ENCODE measurements at regions not wholly inside any gene's neighbourhood (a gene's known extent, or its start where the extent isn't known, plus 50 kb on each side); places are given as distances from the start of the nearest gene placed in this dataset.
"Not testable (repeated sequence)": the region's sequence is repeated elsewhere in the genome, so short reads cannot be mapped to it uniquely, and the experiment has no call there.

DNA sequence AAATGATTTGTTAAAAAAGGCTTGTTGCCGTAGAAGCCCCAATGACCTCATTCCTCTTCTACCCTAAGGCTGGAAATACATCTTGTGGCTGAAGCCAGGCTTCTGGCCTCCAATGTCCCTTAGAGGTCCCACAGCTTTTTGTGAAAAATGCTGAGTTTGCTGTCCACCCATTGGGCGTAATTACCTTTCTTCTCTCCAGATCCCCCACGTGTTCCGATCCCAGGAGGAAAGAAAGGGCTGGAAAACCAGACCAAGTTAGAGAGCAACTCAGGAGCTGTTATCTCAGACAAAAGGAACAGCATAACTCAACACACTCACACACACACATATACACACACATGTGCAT lies 154.2 kb downstream of the MIAT start:
- no peak for DNase-seq

DNA sequence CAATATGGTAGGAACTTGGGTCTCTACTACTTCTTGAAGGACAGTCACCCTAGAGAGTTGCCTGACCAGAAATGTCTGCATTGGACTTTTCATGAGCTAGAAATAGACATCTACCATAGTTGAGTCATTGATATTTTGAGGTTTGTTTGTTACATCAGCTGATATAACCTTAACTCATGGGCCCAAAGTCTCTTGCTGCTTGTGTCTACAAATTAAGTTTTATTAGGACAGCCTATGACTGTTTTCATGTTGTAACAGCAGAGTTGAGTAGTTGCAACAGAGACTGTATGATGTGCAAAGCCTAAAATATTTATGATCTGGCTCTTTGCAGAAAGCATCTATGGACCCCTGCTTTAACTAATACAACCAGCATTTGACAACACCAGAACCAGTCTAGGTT lies 155.3 kb downstream of the MIAT start:
- no peak for DNase-seq

DNA sequence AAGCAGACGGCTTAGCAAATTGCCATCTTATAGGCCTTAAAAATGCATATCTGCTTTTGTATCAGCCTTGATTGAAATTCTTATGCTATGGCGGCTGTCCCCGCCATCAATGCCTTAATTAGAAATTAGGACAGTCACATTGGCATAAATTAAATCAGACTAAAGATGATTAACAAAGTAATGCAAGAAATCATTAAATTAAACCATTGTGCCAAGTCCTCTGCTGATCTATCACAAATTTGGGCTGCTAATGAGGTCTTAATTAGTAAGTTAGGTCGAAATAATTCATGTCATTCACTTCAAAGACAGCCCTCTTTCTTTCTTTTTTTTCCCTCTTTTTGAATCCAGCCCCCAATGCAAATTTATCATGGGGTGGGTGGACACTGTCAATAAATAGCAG lies 159.3 kb downstream of the MIAT start:
- DNase-seq, result no peak

DNA sequence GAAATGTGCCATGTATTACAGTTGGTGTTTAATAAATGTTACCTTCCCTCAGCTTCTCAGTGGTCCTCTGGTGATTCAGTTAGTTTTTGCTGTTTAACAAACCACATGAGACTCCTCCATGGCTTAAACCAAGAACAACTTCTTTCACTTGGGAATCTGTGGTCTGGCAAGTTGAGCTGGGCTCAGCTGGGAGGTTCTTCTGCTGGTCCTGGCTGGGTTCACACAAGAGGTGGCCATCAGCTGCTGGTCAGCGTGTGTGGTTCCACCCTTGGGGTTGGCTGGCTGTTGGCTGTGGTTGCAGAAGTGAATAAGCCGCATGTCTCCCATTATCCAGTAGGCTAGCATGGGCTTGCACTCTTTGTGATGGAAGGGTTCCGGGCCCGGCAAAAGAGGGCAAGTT lies 160.5 kb downstream of the MIAT start:
- DNase-seq, result no peak

DNA sequence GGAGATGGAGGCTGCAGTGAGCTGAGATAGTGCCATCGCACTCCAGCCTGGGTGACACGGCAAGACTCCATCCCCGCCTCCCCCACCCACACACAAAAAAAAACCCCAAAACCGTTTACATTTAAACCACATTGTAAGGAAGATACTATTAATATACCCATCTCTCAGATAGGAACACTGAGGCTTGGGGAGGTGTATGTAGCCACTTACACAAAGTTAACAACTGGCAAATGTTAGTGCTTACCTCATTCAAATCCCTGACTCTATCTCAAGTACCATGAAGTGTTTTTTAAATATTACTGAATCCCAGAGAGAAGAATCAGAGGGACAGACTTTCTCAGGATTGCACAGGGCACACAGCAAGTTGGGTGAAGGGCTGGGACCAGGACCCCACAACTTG lies 164.5 kb downstream of the MIAT start:
- DNase-seq, result no peak

DNA sequence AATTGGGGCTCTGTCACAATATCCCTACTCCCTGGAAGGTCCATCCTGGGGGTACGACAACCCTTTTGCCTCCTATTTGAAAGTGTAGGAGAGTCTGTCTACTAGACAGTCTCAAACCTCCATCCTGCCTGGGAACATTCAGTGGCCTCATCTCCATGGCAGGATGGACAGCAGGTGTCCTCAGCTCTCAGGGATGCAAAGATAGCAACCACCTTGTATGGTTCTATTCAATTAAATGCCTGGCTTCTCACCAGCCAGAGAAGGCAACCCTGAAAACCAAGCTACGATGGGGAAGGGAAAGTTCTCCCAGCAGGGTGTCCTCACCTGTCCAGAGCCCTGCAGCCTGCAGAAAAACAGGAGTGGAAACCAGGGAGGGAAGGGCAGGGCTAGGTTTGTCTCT lies 164.9 kb downstream of the MIAT start:
- DNase-seq, result no peak

DNA sequence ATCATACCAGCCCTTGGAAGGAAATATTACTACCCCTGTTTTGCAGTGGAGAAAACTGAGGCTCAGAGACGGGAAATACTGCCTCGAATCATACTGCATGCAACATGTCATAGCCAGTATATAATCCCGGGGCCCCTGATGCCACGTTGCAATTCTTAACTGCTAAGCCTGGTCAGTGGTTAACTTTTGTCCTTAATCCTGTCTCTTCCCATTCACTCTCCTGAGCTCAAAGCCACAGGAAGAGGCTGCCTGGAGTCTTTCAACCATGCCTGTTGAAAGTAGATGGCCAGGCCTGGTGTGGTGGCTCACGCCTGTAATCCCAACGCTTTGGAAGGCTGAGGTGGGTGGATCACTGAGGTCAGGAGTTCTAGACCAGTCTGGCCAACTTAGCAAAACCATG lies 166.6 kb downstream of the MIAT start:
- no peak for DNase-seq

DNA sequence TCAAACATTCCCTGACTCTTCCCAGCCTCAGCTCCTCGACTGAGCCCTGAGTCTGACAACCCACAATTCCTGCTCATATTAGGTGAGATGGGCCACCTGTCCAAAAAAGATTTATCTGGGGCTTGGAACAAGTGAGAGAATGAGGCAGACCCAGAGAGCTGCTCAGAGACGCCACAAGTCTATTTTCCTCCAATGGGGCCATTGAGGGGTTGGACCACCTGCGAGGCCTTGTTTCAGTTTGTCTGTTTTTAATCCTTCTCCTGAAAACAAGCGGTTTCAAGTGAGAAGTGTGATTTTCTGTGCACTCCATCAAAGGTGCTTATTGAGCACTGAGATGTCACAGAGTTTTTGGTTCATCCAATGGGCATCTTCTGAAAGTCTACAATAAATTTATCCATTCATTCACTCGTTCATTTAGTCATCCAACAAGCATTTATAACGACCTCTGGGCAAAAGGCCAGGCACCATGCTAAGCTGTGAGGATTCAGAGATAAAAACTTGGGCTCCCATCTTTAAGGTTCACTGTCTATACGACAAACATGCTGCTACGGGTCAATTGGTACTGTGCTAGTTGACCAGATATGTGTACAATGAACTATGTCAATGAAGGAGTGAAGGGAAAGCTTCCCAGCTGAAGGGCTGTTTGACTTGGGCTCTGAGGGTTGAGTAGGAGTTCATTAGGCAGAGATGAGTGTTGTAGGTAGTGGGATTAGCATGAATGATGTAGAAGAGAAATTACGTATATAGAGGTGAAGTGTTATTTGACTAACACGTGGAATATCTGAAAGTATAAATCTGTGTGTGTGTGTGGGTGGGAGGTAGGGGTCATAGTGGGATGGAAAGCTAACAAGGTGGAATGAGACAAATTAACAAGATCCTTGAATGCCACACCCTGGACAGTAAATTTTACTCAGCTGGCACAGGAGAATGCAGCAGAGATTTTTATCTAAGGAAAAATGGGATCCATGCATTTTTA lies 168.9 kb downstream of the MIAT start:
- DNase-seq, result no peak

DNA sequence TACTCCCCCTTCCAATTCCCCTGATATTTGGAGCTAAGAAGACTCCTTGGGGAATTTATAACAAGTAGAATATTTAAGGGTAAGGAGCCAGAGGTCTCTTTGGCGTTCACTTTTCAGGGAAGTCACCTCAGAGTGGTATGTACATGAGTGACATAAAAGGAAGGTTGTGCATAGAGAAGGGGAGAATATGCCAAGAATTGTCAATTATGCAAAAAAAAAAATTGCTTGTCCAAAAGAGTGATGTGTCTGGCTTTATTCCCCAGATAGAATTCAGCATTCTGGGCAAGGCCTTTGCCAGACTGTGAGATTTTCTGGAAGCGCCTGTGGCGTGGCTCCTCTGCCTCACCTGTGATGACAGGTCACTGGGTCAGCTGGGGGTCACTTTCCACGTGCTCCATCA lies 170.2 kb downstream of the MIAT start:
- no peak for DNase-seq

DNA sequence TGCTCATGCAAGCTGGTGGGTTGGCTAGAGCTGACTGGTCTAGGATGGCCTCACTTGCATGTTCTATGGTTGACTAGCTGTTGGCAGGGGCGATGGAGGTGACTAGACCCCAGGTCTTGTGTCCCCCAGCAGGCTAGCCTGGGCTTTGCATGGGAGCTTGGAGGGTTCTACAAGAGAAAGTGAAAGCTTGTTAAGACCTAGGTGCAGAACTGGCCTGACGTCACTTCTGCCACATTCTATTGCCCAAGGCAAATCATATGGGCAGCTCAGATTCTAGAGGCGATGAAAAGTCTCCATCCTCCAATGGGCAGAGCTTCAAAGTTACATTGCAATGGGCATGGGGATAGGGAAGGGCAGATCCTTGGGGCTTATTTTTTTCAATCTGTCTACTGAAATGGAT lies 170.9 kb downstream of the MIAT start:
- DNase-seq, result no peak

DNA sequence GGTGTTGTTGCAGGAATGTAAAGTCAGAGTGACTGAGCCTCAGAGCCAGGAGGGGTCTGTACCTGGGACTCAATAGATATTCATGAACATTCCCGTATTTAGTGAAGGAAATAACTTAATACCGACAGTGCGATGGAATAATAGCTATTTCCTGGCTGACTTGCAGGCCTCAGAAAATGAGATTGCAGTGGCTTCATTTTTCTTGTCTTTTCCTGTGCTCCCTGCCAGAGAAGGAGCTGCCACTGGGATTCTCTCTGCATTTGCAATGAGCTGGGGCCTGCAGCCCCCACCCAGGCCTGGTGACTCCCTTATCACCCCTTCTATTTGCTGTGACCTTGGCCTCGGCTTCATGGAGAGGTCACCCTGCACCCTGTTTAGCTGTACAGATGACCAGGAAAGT lies 173.4 kb downstream of the MIAT start:
- no peak for DNase-seq

DNA sequence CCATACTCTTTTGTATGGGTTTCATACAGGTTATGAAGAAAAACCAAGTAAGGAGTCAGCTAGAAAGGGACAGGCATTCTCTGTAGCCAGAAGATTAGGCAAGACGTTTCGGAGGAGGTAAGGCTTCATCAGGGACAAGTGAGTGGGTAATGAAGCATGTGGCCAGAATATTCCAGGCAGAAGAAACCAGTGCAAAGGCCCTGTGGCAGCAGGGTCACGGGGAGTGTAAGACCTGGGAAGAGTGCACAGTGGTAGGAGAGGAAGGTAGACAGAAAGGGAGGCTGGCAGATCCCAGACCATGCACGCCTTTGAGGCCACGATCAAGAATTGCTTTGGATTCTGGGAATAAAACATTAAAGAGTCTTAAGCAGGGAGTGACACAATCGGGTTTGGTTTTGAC lies 177.6 kb downstream of the MIAT start:
- no peak for DNase-seq

DNA sequence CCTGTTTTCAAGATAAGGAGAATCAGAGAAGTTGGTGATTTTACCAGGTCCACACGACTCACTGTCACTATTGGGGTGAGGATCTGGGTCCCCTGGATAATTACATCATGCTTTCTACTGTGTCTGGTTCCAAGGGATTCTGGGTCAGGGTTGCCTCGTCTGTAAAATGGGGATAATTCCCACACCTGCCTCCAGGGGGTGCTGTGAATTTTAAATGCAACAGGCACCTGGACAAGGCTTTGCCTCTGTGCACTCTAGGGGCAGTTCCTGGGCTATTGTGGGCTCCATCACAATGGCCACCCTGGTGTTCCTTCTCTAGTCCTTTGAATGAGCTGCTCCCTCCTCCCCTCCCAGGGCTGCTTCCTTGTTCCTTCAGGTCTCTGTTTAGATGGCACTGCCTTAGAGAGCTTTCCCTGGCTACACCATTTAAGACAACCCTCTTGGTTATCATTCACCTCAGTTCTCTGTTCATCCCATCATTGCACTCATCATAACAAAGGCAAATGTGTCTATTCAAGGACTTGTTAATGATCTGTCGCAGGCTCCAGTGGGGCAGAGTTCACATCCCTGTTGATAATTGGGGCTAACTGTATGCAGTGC lies 178.6 kb downstream of the MIAT start:
- peak; percentile 70 for DNase-seq

DNA sequence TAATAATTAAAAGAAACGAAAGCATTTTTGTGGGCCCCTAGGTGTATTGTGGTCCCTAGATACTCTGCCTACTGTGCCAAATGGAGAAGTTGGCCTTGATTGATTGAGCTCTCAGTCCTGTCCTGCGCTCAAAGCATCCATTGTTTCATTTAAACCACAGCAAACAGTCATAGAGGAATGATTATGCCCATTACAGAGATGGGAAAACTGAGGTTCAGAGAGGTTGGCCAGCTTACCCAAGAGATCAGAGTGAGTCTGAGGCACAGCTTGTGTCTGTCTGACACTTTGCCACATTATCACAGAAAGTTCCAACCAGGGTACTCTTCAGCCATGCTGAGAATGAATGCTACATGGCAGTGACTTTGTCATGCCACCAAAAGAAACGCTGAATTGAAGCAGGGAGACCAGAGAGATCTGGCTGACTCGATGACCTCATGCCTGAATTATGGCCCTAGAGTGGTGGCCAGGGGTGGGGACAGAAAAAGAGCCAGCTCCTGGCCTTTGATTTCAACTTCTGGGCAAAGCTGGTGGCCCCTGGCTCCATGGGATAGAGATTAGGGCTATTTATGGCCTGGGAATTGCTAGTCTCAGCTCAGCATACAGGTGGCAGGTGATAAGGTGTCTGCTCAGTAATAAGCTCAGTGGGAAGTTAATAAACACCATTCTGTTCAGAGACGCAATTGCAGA lies 180.5 kb downstream of the MIAT start:
- DNase-seq, result no peak

DNA sequence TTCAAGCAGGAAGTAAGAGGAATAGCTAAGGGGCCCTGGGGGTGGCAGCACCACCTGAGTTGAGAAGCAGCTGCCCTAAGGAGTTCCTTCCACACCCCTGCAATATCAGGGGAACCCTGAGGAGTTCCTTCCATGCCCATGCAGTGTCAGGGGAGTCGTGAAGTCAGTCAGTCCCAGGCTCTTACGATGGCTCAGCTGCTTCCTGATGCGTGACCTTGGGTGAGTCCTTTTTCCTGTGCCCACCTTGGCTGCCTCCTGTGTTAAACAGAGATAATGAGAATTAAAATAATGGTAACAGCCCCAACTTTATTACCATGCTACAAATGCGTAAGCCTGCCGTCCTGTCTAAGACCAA lies 181.1 kb downstream of the MIAT start:
- no peak for DNase-seq

DNA sequence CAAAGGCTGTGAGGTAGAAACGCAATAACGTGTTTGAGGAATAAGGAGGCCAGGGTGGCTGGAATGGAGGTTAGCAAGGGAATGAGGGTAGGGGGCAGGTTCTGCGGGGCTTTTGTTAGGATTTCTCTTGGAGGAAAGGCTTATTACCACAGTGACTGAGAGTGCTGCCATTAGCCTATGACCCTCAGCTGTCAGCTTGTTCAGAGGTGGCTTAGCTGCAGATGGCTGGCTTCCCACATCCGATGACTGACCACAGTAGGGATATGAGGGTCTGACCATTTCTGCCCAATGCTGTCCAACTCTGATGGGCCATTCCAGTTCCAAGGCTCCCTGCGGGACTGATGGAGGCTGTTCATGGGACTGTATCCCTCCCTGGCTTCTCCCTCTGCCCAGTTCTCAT lies 181.8 kb downstream of the MIAT start:
- no peak for DNase-seq

DNA sequence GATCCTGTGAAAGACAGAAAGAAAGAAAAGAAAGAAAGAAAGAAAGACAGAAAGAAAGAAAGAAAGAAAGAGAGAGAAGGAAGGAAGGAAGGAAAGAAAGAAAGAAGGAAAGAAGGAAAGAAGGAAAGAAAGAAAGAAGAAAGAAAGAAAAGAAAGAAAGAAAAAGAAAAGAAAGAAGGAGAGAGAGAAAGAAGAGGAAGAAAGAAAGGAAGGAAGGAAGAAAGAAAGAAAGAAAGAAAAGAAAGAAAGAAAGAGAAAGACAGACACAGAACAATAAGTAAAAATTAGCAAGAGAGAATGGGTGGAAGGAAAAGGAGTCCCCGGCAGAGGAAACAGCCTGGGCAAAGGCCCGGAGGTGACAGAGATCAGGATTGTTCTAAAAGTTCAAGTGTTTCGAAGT lies 183.4 kb downstream of the MIAT start:
- DNase-seq, result not testable (repeated sequence)

DNA sequence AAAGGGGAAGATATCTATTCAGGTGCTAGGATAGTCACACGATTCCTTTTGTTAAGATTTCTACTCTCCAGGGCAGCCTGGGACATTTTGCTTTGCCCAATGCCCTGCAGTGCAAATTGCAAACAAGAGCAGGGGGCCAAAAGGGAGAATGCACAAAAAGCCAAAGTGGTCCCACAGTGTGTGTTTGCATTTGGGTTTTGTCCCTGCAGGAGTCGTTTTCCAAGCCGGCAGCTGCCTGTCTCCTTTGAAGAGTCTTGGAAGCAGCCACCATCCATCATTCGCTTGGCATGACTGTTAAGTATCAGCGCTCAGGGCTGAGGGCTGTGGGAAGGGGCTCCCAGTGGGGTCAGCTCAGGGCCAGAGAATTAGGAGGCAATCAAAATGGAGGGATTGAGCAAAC lies 184.7 kb downstream of the MIAT start:
- DNase-seq, result no peak

DNA sequence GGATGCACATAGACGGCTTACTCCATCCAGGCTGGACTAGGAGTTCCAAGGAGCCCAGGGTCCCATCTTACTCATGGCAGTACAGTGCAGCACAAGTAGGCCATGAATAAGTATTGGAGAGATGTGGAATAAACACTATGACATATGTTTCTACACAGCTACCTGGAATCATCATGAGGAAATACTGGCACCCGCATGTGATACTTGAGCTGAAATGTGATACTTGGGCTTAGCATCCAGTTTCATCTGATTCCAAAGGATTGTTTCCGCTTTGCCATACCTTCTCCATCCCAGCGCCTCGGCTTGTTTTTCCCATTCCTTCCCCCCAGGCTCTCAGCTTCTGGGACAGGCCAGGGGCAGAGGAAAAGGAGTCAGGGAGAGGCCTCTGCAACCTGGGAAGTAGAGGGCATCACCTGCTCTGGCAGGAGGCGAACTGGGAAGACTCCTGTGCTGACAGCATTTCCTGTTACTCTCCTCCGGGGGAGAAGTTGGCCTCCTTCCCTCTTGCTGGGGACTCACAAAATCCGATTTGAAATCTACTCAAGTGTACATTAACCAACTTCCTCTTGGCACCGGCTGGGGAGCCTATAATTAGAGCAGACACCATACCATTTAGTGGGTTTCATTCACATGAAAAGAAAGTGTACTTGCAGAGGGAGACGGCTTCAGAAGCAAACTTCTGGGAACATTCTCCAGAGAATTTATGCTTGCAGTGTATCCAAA lies 187.8 kb downstream of the MIAT start:
- no peak for DNase-seq

DNA sequence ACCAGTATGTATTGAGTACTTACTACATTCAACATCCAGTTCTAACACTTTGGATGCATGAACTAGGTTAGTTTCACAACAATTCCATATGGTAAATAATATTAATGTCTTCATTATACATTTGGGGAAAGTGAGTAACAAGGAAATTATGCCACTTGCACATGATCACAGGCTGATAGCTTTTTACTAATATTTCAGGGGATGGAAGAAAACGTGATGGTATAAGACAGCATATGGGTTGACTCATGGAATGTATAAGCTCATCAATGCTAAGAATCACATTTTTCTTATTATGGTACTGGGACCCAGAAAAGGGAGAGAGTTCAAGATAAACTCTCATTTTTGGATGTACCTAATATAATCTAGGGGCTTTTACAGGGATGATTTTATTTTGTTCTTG lies 188.7 kb downstream of the MIAT start:
- DNase-seq, result no peak

DNA sequence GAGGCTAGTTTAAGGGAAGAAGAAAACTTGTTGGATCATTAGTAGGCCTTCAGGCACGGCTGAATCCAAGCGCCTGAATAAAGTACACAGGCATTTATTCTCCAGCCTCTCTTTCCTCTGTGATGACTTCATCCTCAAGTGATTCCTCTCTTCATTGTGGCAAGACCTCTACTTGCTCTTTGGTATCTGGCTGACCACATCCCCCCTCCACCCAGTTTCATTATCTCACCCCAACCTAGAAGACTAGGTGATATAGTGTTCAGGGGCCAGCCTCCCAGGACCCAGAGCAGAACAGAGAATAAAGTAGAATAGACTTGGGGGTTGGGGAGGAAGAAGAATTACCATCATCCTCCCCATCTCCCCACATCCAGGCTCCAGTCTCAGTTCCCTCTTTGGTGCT lies 189.3 kb downstream of the MIAT start:
- peak; percentile 8 for DNase-seq

DNA sequence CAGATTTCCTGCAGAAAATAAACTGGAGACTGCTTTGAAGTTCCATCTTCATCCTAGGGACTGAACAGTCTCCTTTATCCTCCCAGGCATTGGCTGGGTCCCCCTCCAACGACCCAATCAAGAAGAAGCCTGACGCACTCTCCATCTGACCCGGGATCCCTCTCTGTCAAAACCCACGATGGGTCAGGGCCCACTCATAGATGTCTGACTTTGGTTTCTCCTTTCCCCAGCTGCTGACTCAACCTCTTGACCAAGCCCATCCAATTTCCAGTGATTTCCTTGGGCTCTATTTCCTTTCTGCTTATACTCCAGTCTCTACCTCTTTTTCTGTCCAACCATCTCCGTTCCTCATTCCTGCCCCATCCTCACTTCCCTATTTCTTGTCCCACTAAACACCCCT lies 189.7 kb downstream of the MIAT start:
- DNase-seq, result no peak

DNA sequence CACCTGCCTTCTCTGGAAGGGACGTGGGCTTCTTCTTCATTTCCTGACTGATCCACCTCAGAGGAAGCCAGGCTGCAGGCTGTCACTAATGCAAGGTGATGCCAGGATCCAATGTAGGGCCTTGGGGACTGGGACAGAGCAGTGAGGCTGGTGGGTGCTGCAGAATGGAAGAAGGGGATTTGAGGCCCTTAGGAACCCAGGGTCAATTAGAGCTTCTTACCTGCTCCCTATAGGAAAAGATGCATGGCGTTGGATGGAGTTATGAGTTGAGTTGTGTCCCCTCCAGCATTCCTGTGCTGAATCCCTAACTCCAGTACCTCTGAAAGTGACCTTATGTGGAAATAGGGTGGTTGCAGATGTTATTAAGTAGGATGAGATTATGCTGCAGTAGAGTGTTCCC lies 190.4 kb downstream of the MIAT start:
- no peak for DNase-seq

All from activated CD4-positive, alpha-beta T cell treated with anti-CD3 and anti-CD28 coated beads, Interleukin-2, amount 50 U/mL, for 16 hours (primary cell).